Epidermal melanocyte (primary cell): ENCODE measurements at regions not wholly inside any gene's neighbourhood (a gene's known extent, or its start where the extent isn't known, plus 50 kb on each side); places are given as distances from the start of the nearest gene placed in this dataset.

Experiments used
- DNase-seq: peaks from one replicate; pipeline ENCODE4 v3.0.0; 2011; ENCODE audit warnings: low spot score; ENCODE audit not compliant: insufficient read length

GRCh38 chr3:189554868-189555557, 76.2 kb upstream of the TP63 start:
- no peak for DNase-seq

GRCh38 chr3:189555558-189555881, 75.7 kb upstream of the TP63 start:
- DNase-seq, result no peak

- no peak for DNase-seq
These were observed 73.4 kb upstream of the TP63 start for GRCh38 chr3:189557824-189558223.

GRCh38 chr3:189561256-189561655, 69.9 kb upstream of the TP63 start:
- DNase-seq, result no peak

- peak; percentile 51 for DNase-seq
These were observed 67.2 kb upstream of the TP63 start for GRCh38 chr3:189563853-189564563.

GRCh38 chr3:189566550-189567130, 64.5 kb upstream of the TP63 start:
- DNase-seq, result no peak

- DNase-seq, result no peak
These were observed 63.9 kb upstream of the TP63 start for GRCh38 chr3:189567322-189567721.

- DNase-seq, result no peak
These were observed 63.3 kb upstream of the TP63 start for GRCh38 chr3:189567766-189568420.

GRCh38 chr3:189568961-189569360, 62.2 kb upstream of the TP63 start:
- no peak for DNase-seq

- no peak for DNase-seq
These were observed 61.7 kb upstream of the TP63 start for GRCh38 chr3:189569473-189569872.

GRCh38 chr3:189570916-189571315, 60.3 kb upstream of the TP63 start:
- no peak for DNase-seq

- no peak for DNase-seq
These were observed 58.9 kb upstream of the TP63 start for GRCh38 chr3:189572249-189572648.

- DNase-seq, result no peak
These were observed 58.2 kb upstream of the TP63 start for GRCh38 chr3:189573004-189573403.

GRCh38 chr3:189576486-189576885, 54.7 kb upstream of the TP63 start:
- DNase-seq, result no peak

- no peak for DNase-seq
These were observed 53.9 kb upstream of the TP63 start for GRCh38 chr3:189577050-189577951.

GRCh38 chr3:189580190-189580589, 51.0 kb upstream of the TP63 start:
- no peak for DNase-seq
